Mesothelial cell of epicardium (in vitro differentiated cells): ENCODE measurements at regions not wholly inside any gene's neighbourhood (a gene's known extent, or its start where the extent isn't known, plus 50 kb on each side); places are given as distances from the start of the nearest gene placed in this dataset.

Experiments used
- DNase-seq, 2 experiments: peaks; one replicate each; pipeline ENCODE4 v3.0.0; 2021; ENCODE audit warnings: low spot score in 2 of 2; ENCODE audit not compliant: unreplicated experiment in 2 of 2
- H3K27ac Mint-ChIP-seq: 2 replicates; pipeline ENCODE4 v1.8.0; 2021; ENCODE audit warnings: mixed read lengths
- H3K27me3 Mint-ChIP-seq: 2 replicates; pipeline ENCODE4 v1.8.0; 2021; ENCODE audit warnings: low read depth, mixed read lengths
- H3K36me3 Mint-ChIP-seq: 2 replicates; pipeline ENCODE4 v1.8.0; 2021; ENCODE audit warnings: mixed read lengths
- H3K4me1 Mint-ChIP-seq: 2 replicates; pipeline ENCODE4 v1.8.0; 2021; ENCODE audit warnings: mixed read lengths
- H3K4me3 Mint-ChIP-seq: 2 replicates; pipeline ENCODE4 v1.8.0; 2021; ENCODE audit warnings: mild to moderate bottlenecking, moderate library complexity, mixed read lengths
- H3K9me3 Mint-ChIP-seq: 2 replicates; pipeline ENCODE4 v1.8.0; 2021; ENCODE audit warnings: mixed read lengths
- CTCF ChIP-seq: fragments of 200-600 bp; sonication (generic); IDR thresholded peaks from one replicate; pipeline ENCODE4 v1.5.0; 2021; ENCODE audit warnings: antibody characterized with exemption; ENCODE audit not compliant: unreplicated experiment

GRCh38 chr5:165231821-165232508, 1726.5 kb downstream of the MAT2B start:
- TF ChIP-seq CTCF = no peak
- Mint-ChIP-seq H3K4me3 (no peak overlapping the region), H3K27ac (peak overlapping the region; percentile 65), H3K9me3 (peaks cover 10% of the 10 kb centered on the region), H3K27me3 (no peaks in the 10 kb centered on the region), H3K36me3 (peaks cover 7% of the 10 kb centered on the region), H3K4me1 (peaks cover 28% of the 10 kb centered on the region)
- DNase-seq = no peak

GRCh38 chr5:165232509-165233028, 1727.2 kb downstream of the MAT2B start:
- Mint-ChIP-seq H3K36me3 (peaks cover 7% of the 10 kb centered on the region), H3K4me1 (peaks cover 28% of the 10 kb centered on the region), H3K4me3 (no peak overlapping the region), H3K27ac (peak overlapping the region; percentile 65), H3K27me3 (no peaks in the 10 kb centered on the region), H3K9me3 (peaks cover 10% of the 10 kb centered on the region)
- no peak for TF ChIP-seq CTCF
- DNase-seq = no peak

- H3K9me3 Mint-ChIP-seq = peaks cover 3% of the 10 kb centered on the region
- TF ChIP-seq CTCF = no peak
- DNase-seq = no peak
- no peak overlapping the region for H3K4me3 Mint-ChIP-seq
- H3K36me3 Mint-ChIP-seq = no peaks in the 10 kb centered on the region
- H3K27ac Mint-ChIP-seq = no peak overlapping the region
- H3K27me3 Mint-ChIP-seq = no peaks in the 10 kb centered on the region
- no peaks in the 10 kb centered on the region for H3K4me1 Mint-ChIP-seq
Measured at GRCh38 chr5:165241811-165242210, 1736.4 kb downstream of the MAT2B start.

- no peaks in the 10 kb centered on the region for H3K36me3 Mint-ChIP-seq
- no peaks in the 10 kb centered on the region for H3K27me3 Mint-ChIP-seq
- no peak overlapping the region for H3K27ac Mint-ChIP-seq
- TF ChIP-seq CTCF = no peak
- peaks cover 3% of the 10 kb centered on the region for H3K9me3 Mint-ChIP-seq
- peaks cover 1% of the 10 kb centered on the region for H3K4me1 Mint-ChIP-seq
- DNase-seq = no peak
- H3K4me3 Mint-ChIP-seq = no peak overlapping the region
Measured at GRCh38 chr5:165242646-165243045, 1737.2 kb downstream of the MAT2B start.

GRCh38 chr5:165244407-165244806, 1739.0 kb downstream of the MAT2B start:
- Mint-ChIP-seq H3K27ac (no peak overlapping the region), H3K4me1 (peaks cover 3% of the 10 kb centered on the region), H3K36me3 (no peaks in the 10 kb centered on the region), H3K4me3 (no peak overlapping the region), H3K9me3 (peaks cover 3% of the 10 kb centered on the region), H3K27me3 (no peaks in the 10 kb centered on the region)
- no peak for DNase-seq
- no peak for TF ChIP-seq CTCF
